ENCODE measurements at regions not wholly inside any gene's neighbourhood (a gene's known extent, or its start where the extent isn't known, plus 50 kb on each side); places are given as distances from the start of the nearest gene placed in this dataset.

GRCh38 chr18:75775121-75775520, 347.6 kb upstream of the SMIM21 start:
- Mint-ChIP-seq H3K27me3 (ENCODE audit: low read depth) (peaks cover 19% of the 10 kb centered on the region), H3K4me3 (no peak overlapping the region), H3K27ac (no peak overlapping the region), H3K9me3 (no peaks in the 10 kb centered on the region), H3K4me1 (ENCODE audit: low read depth) (no peaks in the 10 kb centered on the region), H3K36me3 (ENCODE audit: insufficient read depth in 2 of 2) (no peaks in the 10 kb centered on the region)
- DNase-seq (no peak), ATAC-seq (replicated peaks in 1 of 2) (no peak)

GRCh38 chr18:75773618-75774017, 346.1 kb upstream of the SMIM21 start:
- DNase-seq (no peak), ATAC-seq (replicated peaks in 1 of 2) (no peak)
- H3K27ac Mint-ChIP-seq = no peak overlapping the region
- no peaks in the 10 kb centered on the region for H3K9me3 Mint-ChIP-seq
- H3K4me1 Mint-ChIP-seq (ENCODE audit: low read depth) = no peaks in the 10 kb centered on the region
- H3K4me3 Mint-ChIP-seq = no peak overlapping the region
- no peaks in the 10 kb centered on the region for H3K36me3 Mint-ChIP-seq (ENCODE audit: insufficient read depth in 2 of 2)
- H3K27me3 Mint-ChIP-seq (ENCODE audit: low read depth) = peaks cover 16% of the 10 kb centered on the region

GRCh38 chr18:75762758-75763157, 335.3 kb upstream of the SMIM21 start:
- Mint-ChIP-seq H3K27ac (no peak overlapping the region), H3K36me3 (ENCODE audit: insufficient read depth in 2 of 2) (no peaks in the 10 kb centered on the region), H3K27me3 (ENCODE audit: low read depth) (peaks cover 6% of the 10 kb centered on the region), H3K4me1 (ENCODE audit: low read depth) (no peaks in the 10 kb centered on the region), H3K4me3 (no peak overlapping the region), H3K9me3 (no peaks in the 10 kb centered on the region)
- no peak for ATAC-seq (replicated peaks in 1 of 2)
- no peak for DNase-seq

GRCh38 chr18:75760208-75760607, 332.7 kb upstream of the SMIM21 start:
- Mint-ChIP-seq H3K4me3 (no peak overlapping the region), H3K9me3 (no peaks in the 10 kb centered on the region), H3K4me1 (ENCODE audit: low read depth) (no peaks in the 10 kb centered on the region), H3K27me3 (ENCODE audit: low read depth) (peaks cover 6% of the 10 kb centered on the region), H3K36me3 (ENCODE audit: insufficient read depth in 2 of 2) (no peaks in the 10 kb centered on the region), H3K27ac (no peak overlapping the region)
- no peak for DNase-seq
- no peak for ATAC-seq (replicated peaks in 1 of 2)

GRCh38 chr18:75757951-75758350, 330.4 kb upstream of the SMIM21 start:
- no peaks in the 10 kb centered on the region for H3K9me3 Mint-ChIP-seq
- ATAC-seq (replicated peaks in 1 of 2) (no peak), DNase-seq (no peak)
- no peaks in the 10 kb centered on the region for H3K27me3 Mint-ChIP-seq (ENCODE audit: low read depth)
- no peak overlapping the region for H3K27ac Mint-ChIP-seq
- no peak overlapping the region for H3K4me3 Mint-ChIP-seq
- H3K36me3 Mint-ChIP-seq (ENCODE audit: insufficient read depth in 2 of 2) = no peaks in the 10 kb centered on the region
- no peaks in the 10 kb centered on the region for H3K4me1 Mint-ChIP-seq (ENCODE audit: low read depth)

GRCh38 chr18:75754433-75754832, 326.9 kb upstream of the SMIM21 start:
- Mint-ChIP-seq H3K4me3 (no peak overlapping the region), H3K27ac (no peak overlapping the region), H3K36me3 (ENCODE audit: insufficient read depth in 2 of 2) (no peaks in the 10 kb centered on the region), H3K4me1 (ENCODE audit: low read depth) (no peaks in the 10 kb centered on the region), H3K9me3 (no peaks in the 10 kb centered on the region), H3K27me3 (ENCODE audit: low read depth) (peaks cover 7% of the 10 kb centered on the region)
- ATAC-seq (replicated peaks in 1 of 2) (no peak), DNase-seq (no peak)

- H3K27ac Mint-ChIP-seq = no peak overlapping the region
These were observed 326.2 kb upstream of the SMIM21 start for GRCh38 chr18:75753753-75754152.

GRCh38 chr18:75752740-75753263, 325.3 kb upstream of the SMIM21 start:
- Mint-ChIP-seq H3K9me3 (no peaks in the 10 kb centered on the region), H3K4me3 (no peak overlapping the region), H3K27me3 (ENCODE audit: low read depth) (peaks cover 7% of the 10 kb centered on the region), H3K4me1 (ENCODE audit: low read depth) (no peaks in the 10 kb centered on the region), H3K27ac (no peak overlapping the region), H3K36me3 (ENCODE audit: insufficient read depth in 2 of 2) (no peaks in the 10 kb centered on the region)
- DNase-seq = no peak
- ATAC-seq (replicated peaks in 1 of 2) = no peak

More at GRCh38 chr18:75753753-75754152, 326.2 kb upstream of the SMIM21 start:
- Mint-ChIP-seq H3K4me1 (ENCODE audit: low read depth) (no peaks in the 10 kb centered on the region), H3K36me3 (ENCODE audit: insufficient read depth in 2 of 2) (no peaks in the 10 kb centered on the region), H3K9me3 (no peaks in the 10 kb centered on the region), H3K4me3 (no peak overlapping the region), H3K27me3 (ENCODE audit: low read depth) (peaks cover 7% of the 10 kb centered on the region)
- ATAC-seq (replicated peaks in 1 of 2) = no peak
- DNase-seq = no peak

- Mint-ChIP-seq H3K4me3 (no peak overlapping the region), H3K27ac (no peak overlapping the region), H3K4me1 (ENCODE audit: low read depth) (no peaks in the 10 kb centered on the region), H3K9me3 (no peaks in the 10 kb centered on the region), H3K27me3 (ENCODE audit: low read depth) (no peaks in the 10 kb centered on the region), H3K36me3 (ENCODE audit: insufficient read depth in 2 of 2) (no peaks in the 10 kb centered on the region)
- no peak for ATAC-seq (replicated peaks in 1 of 2)
- no peak for DNase-seq
These were observed 317.6 kb upstream of the SMIM21 start for GRCh38 chr18:75745147-75745546.

GRCh38 chr18:75742516-75742915, 315.0 kb upstream of the SMIM21 start:
- H3K4me3 Mint-ChIP-seq = no peak overlapping the region
- peaks cover 12% of the 10 kb centered on the region for H3K27me3 Mint-ChIP-seq (ENCODE audit: low read depth)
- ATAC-seq (replicated peaks in 1 of 2) (no peak), DNase-seq (no peak)
- no peaks in the 10 kb centered on the region for H3K36me3 Mint-ChIP-seq (ENCODE audit: insufficient read depth in 2 of 2)
- peaks cover 0 to under 1% of the 10 kb centered on the region in 2 donors for H3K9me3 Mint-ChIP-seq
- H3K27ac Mint-ChIP-seq = no peak overlapping the region
- H3K4me1 Mint-ChIP-seq (ENCODE audit: low read depth) = no peaks in the 10 kb centered on the region

- Mint-ChIP-seq H3K36me3 (ENCODE audit: insufficient read depth in 2 of 2) (peaks cover 3 to 4% of the 10 kb centered on the region in 2 donors), H3K4me3 (no peak overlapping the region), H3K27me3 (ENCODE audit: low read depth) (peaks cover 16% of the 10 kb centered on the region), H3K9me3 (peaks cover 6 to 8% of the 10 kb centered on the region in 2 donors), H3K27ac (no peak overlapping the region), H3K4me1 (ENCODE audit: low read depth) (no peaks in the 10 kb centered on the region)
- ATAC-seq (replicated peaks in 1 of 2) = no peak
- no peak for DNase-seq
These were observed 312.2 kb upstream of the SMIM21 start for GRCh38 chr18:75739682-75740081.

GRCh38 chr18:75735291-75735690, 307.8 kb upstream of the SMIM21 start:
- Mint-ChIP-seq H3K4me3 (no peak overlapping the region), H3K4me1 (ENCODE audit: low read depth) (no peaks in the 10 kb centered on the region), H3K36me3 (ENCODE audit: insufficient read depth in 2 of 2) (peaks cover 3 to 4% of the 10 kb centered on the region in 2 donors), H3K27me3 (ENCODE audit: low read depth) (peaks cover 16% of the 10 kb centered on the region), H3K27ac (no peak overlapping the region), H3K9me3 (peaks cover 6 to 8% of the 10 kb centered on the region in 2 donors)
- ATAC-seq (replicated peaks in 1 of 2) (no peak), DNase-seq (no peak)

- no peak overlapping the region for H3K4me3 Mint-ChIP-seq
- peaks cover 15% of the 10 kb centered on the region for H3K27me3 Mint-ChIP-seq (ENCODE audit: low read depth)
- peaks cover 2% of the 10 kb centered on the region in 2 donors for H3K36me3 Mint-ChIP-seq (ENCODE audit: insufficient read depth in 2 of 2)
- no peaks in the 10 kb centered on the region for H3K4me1 Mint-ChIP-seq (ENCODE audit: low read depth)
- no peak overlapping the region for H3K27ac Mint-ChIP-seq
- peaks cover 0 to 1% of the 10 kb centered on the region in 2 donors for H3K9me3 Mint-ChIP-seq
- DNase-seq (no peak), ATAC-seq (replicated peaks in 1 of 2) (no peak)
These were observed 302.7 kb upstream of the SMIM21 start for GRCh38 chr18:75730249-75730648.

- Mint-ChIP-seq H3K4me1 (ENCODE audit: low read depth) (no peaks in the 10 kb centered on the region), H3K4me3 (no peak overlapping the region), H3K27ac (no peak overlapping the region), H3K9me3 (no peaks in the 10 kb centered on the region), H3K27me3 (ENCODE audit: low read depth) (peaks cover 15% of the 10 kb centered on the region), H3K36me3 (ENCODE audit: insufficient read depth in 2 of 2) (no peaks in the 10 kb centered on the region)
- ATAC-seq (replicated peaks in 1 of 2) = no peak
- DNase-seq = no peak
These were observed 301.1 kb upstream of the SMIM21 start for GRCh38 chr18:75728621-75729020.
